HG03565 (cell line): ENCODE measurements at regions not wholly inside any gene's neighbourhood (a gene's known extent, or its start where the extent isn't known, plus 50 kb on each side); places are given as distances from the start of the nearest gene placed in this dataset.
"Not testable (repeated sequence)": the region's sequence is repeated elsewhere in the genome, so short reads cannot be mapped to it uniquely, and the experiment has no call there.

Experiments used
- ATAC-seq: cut with Tn5 transposase; IDR thresholded peaks from one replicate; pipeline ENCODE4 v1.9.1; 2021; ENCODE audit warnings: mild to moderate bottlenecking, moderate library complexity; ENCODE audit not compliant: unreplicated experiment

DNA sequence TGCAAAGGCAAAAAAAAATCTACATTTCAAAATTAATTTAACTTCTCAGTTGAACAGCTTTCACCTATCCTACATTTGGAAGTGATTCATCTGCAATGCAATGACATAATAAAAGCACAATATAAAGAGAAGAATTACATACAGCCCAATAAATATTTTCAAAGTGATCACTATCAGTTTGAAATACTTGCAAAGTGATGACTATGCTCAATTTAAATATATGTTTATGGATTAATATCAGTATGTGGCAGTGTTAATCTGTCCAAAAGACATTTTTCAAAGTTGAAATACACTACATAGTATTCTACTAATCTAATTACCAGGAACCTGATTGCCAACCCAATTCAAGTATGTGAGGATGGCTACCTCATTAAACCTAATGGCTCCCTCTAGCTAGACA is 460.7 kb upstream of the ATXN7L3B start:
- no peak for ATAC-seq

DNA sequence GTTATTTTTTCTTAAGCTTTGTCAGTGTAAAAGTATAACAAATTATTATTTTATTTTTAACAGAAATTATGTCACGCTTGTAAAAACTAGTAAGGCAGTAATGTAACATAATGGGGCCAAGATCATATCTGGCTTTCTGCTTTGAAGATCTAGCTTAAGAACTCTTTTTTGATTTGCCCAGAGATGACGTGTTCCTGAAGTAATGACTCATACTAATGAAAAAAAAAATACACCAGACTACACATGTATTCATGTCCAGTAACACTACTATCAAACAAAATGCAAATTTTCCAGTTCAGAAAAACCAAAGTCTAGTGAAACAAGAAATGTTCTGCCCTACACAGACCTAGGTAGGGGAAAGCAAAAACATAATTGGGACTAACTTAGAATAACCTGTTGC is 432.2 kb upstream of the ATXN7L3B start:
- ATAC-seq: no peak

DNA sequence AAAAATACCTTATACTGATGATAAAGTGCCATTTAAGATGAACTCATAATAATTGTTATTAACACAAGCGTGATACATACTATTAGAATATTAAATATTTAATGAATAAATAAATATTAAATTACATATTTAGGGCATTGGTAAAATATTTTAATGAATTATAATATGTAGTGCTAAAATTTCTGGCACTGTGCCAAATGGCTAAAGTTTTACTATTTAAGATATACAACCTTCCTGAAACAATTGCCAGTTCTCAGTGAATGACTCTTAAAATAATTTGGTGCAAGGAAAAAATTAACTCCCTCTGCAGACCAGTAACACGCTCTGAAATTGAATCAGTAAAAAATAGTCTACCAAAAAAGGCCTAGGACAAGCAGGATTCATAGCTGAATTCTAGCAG is 428.9 kb upstream of the ATXN7L3B start:
- no peak for ATAC-seq

DNA sequence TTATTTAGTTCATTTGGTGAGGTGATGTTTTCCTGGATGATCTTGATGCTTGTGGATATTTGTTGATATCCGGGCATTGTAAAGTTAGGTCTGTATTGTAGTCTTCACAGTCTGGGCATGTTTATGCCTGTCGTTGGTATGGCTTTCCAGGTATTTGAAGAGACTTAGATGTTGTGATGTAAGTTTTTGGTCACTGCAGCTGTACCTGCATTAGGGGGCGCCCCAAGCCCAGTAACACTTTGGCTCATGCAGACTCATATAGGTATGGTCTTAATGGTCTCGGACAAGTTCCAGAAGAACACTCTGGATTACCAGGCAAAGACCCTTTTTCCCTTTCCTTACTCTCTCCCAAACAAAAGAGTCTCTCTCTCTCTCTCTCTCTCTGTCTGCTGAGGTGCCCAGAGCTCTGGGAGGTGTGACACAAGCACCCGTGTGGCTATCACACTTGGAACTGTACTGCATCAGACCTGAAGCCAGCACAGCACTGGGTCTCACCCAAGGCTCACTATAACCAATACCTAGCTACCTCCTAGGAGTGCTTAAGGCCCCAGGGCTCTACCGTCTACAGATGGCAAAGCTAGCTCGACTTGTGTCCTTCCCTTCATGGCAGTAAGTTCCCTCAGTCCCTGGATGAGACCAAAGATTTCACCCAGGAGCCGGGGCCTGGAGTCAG is 425.8 kb upstream of the ATXN7L3B start:
- peak; percentile 56 for ATAC-seq

DNA sequence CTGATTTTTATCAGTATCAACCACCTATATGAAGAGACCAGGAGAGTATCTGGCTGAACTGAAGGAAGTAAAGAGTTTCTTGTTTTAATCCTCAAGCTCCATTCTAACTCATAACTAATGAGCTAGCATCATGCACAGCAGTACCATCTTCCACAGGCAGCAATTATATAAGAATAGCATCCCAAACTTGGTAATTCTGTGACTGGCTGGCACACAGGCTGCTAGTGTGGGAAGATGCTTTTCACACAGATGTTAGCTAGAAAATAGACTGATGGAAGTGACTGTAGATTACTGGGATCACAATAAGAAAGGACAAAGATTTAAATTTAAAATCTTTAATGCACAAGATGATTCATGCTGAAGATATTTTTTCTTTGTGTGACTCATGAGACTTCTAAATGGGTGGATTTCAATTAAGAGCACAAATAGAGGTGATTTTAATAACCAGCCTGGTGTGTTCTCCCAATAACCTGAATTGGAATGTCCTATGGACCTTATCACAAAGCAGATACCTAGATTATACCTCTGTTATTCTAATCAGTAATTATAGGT is 417.7 kb upstream of the ATXN7L3B start:
- no peak for ATAC-seq

DNA sequence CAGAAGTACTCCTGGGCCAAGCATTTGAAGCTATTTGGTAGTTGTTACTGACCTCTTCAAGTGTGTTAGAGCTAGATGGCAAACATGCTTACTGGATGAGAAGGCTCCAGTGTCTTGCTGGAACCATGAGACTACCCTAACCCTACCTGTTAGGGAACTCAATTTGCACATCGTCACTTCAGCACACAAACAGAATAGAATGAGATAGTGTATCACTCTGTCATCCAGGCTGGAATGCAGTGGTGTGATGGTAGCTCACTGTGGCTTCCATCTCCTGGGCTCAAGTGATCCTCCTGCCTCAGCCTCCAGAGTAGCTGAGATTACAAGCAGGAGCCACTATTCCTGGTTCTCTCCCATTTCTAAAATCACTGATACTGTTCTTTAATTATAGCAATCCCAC is 417.0 kb upstream of the ATXN7L3B start:
- no peak for ATAC-seq

DNA sequence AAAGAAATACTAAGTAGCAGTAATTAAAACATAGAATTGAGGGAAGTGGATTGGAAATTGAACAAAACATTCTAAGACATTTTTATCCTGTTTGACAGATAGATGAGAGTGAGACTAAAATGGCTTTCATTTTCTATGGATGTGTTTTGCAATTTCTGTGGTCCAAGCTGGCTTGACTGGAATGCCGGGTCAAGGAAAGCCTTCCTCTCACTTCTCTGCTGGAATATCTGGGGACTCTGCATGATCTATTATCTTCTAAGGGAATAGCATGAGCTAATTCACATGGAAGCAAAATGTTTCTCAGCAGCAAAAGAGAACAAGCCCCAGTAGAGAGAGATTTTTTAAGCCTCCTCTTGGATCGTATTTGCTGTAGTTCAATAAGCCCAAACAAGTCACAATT is 407.9 kb upstream of the ATXN7L3B start:
- ATAC-seq: no peak

DNA sequence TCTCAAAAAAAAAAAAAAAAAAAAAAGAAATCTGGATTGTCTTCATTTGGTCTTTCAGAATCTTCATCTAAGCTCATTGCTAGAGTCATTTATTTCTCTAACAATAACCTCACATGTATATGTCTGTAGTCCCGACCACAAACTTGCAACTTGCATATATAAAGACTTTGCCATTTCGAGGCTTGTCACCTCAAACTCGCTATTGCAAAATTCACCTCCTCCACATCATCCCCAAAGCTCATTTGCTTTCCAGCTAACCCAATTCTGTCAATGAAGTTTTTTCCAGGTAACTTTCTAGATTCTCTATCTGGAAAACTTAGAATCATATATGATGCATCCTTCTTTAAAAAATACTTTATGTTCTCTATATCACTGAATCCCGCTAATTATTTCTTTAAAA is 393.2 kb upstream of the ATXN7L3B start:
- ATAC-seq: no peak

DNA sequence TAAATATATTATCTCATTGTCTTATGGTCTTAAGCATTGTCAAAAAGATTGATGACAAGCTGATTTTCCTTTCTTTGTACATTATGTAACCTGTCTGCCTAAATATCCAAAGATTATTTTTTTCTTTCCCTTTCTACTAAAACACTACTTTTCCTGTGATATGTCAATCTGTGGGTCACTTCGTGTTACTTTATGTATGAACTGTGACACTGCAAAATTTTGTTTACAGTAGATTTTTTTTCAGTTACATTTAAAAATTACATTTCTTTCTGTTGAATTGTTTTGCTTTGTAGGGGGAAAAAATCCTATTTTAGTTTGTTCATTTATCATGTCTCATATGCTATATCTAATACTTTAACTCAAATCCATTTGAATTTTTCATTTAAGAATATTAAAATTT is 392.3 kb upstream of the ATXN7L3B start:
- ATAC-seq: no peak

DNA sequence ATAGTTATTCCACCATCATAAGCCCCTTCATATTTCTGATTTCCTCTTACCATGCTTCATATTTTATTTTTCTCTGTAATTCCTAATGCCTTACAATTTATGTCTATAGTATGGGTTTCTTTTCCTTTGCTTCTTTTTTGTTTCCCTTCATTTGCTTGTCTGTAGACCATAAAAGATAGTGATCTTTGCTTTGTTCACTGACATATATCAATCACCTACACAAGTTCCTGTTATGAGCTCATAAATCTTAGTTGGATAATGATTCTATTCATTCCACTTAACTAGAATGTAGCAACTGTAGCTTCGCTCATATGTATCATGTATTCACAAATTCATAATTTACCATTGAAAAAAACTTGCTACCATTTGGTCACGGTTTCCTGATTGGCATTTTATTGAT is 388.8 kb upstream of the ATXN7L3B start:
- ATAC-seq: no peak

DNA sequence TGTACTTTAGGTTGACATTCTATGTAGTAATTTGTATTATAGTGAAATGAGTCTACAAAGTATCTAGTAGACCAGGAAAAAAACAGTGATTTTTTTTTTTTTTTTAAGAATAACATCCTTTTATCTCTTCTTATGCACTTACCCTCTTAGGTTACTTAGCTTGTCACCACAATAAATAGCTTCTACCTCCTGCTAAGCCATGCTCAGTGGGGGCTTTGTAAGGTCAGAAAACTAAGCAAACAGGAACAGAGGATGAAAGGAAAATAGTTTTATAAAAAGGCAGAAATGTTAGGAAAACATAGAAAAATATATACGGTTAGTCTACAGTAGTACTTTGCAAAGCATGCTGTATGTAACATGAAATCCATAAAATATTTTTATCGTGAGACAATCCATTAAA is 385.3 kb upstream of the ATXN7L3B start:
- no peak for ATAC-seq

DNA sequence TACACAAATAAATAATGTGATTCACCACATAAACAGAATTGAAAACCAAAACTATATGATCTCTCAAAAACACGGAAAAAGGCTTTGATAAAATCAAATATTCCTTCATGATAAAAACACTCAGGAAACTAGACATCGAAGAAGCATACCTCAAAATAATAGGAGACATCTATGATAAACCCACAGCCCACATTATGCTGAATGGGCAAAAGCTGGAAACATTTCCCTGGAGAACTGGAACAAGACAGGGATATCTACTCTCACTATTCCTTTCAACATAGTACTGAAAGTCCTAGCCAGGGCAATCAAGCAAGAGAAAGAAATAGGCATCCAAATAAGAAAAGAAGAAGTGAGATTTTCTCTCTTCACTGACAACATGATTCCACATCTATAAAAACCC is 371.5 kb upstream of the ATXN7L3B start:
- no peak for ATAC-seq

DNA sequence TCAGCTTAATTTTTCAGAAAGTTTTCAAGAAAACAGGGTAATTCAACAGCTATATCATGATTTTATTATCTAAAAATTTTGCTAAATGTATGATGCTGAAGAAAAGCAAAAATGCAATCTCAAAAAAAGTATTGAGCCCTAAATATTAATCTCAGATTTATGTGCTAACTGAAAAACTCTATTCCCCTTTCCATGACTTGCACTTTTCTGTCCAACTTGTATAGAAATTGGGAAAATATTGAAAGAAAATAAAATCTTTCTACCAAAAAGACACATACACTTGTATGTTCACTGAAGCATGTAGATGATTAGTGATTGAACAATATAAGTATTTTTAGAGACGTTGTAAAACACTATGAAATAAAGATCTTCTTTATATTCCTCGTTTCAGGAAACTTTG is 368.0 kb upstream of the ATXN7L3B start:
- no peak for ATAC-seq

DNA sequence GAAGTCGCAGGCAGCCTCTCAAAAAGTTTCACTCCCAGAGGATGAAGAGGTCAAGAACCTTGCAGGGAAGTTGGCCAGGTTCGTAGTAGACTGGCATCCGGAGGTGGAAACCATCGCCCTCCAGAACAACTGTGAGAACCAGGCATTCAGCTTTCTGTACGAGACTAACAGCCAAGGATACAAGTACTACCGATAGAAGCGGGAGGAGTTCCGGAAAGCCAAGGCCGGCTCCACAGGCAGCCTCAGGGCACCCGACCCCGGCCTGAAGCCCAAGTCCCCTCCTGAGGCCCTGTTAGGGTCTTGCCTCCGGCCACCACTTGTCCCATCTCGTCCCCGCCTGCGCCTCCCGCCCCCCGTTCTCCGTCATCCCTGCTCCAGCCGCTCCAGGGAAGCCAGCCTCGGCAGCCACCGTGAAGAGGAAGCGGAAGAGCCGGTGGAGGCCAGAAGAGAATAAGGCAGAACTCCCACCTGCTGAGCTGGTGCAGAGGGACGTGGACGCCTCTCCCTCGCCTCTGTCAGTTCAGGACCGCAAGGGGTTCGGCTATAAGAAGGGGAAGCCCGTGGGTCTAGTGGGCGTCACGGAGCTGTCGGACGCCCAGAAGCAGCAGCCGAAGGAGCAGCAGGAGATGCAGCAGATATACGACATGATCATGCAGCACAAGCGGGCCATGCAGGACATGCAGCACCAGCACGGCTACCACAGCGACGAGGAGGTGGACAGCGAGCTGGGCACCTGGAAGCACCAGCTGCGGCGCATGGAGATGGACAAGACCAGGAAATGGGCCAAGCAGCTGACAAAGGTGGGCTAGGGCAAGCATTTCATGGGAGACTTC is 366.8 kb upstream of the ATXN7L3B start:
- ATAC-seq: no peak

DNA sequence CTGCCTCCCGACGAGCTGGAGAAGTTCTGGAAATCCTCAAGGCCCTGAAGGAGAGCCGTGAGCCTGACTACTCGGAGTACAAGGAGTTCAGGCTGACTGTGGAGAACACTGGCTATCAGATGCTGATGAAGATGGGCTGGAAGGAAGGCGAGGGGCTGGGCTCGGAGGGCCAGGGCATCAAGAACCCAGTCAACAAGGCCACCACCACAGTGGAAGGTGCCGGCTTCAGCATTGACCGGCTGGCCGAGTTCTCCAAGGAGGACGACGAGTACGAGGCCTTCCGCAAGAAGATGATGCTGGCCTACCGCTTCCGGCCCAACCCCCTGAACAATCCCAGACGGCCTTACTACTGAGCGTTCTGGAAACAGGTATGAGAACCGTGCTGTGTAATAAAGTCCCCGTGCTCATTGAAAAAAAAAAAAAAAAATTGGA is 366.1 kb upstream of the ATXN7L3B start:
- ATAC-seq: no peak

DNA sequence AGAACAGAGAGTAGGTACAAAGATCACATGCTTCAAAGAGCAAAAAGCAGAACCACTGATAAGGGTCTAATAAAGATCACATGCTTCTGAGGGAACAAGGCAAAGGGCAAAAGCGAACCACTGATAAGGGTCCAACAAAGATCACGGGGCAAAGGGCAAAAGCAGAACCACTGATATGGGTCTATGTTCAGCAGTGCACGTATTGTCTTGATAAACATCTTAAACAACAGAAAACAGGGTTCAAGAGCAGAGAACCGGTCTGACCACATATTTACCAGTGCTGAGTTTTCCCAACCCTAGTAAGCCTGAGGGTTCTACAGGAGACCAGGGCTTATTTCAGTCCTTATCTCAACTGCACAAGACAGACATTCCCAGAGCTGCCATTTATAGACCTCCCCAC is 362.7 kb upstream of the ATXN7L3B start:
- ATAC-seq: not testable (repeated sequence)

DNA sequence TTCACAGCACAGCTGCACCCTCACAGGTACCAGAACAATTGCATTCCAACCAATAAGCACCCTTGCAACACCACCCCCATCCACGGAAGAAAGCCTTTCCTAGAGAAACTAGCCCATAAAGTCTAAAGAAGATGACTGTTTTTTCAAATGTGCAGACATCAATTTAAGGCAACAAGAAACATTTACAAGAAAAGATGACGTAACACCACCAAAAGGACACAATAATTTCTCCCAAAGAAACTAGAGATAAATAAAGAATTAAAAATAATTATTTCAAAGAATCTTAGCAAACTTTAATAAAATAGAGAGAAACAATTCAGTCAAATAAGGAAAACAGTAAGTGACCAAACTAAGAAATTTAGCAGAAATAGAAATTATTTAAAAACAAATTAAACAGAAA is 352.3 kb upstream of the ATXN7L3B start:
- ATAC-seq: no peak

DNA sequence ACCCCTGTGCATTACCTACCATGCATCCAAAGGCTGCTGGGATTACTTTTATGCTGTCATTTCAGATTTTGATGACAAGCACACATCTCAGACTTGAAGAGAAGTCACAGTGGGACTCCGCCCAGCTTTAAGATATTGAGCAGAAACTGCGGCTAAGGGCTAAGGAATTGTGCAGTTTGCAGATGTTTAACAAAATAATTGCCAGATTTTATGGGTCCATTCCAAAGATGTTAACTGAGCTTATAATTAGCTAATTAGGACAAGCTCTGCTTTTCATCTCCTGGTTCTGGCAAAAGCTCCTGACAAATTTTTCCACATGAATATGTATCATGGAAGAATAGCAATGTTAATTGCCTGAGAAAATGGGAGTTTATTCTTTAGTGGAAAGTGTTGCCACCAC is 344.4 kb upstream of the ATXN7L3B start:
- no peak for ATAC-seq

DNA sequence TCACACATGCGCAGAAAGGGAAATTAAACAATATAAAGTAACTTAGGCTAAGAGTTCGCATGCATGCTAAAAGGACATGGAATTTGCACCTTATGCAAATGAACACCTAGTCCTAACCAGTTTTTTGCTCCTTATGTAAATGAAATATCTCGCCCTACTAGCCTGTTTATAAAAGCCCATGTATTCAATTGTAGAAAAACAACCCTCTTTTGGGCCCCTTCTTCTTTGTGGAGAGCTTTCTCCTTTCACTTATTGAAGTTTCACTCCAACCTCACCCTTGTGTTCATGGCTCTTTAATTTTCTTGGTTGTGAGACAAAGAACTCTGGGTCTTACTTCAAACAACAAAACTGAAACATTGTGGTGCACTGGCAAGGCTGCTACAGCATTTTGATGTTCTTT is 333.4 kb upstream of the ATXN7L3B start:
- ATAC-seq: no peak

DNA sequence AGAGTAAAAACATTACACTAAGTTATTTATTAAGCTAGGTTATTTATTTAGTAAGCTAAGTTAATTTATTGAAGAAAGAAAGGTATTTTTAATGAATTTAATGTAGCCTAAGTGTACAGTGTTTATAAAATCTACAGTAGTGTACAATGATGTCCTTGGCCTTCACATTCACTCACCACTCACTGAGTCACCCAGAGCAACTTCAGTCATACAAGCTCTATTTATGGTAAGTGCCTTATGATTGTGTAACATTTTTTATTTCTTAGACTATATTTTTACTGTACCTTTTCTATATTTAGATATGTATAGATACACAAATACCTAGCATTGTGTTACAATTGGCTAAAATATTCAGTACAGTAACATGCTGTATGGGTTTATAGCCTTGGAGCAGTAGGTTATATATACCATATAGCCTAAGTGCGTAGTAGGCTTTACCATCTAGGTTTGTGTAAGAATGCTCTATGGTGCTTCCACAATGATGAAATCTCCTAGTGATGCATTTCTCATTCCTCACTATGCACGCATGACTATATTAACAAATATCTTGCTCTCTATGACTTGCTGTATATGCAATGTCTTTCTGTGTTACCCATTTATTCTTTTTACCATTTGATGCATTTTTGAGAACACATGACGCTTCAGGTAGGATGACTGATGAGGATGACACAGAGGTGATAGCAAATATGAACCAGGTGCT is 309.6 kb upstream of the ATXN7L3B start:
- no peak for ATAC-seq

DNA sequence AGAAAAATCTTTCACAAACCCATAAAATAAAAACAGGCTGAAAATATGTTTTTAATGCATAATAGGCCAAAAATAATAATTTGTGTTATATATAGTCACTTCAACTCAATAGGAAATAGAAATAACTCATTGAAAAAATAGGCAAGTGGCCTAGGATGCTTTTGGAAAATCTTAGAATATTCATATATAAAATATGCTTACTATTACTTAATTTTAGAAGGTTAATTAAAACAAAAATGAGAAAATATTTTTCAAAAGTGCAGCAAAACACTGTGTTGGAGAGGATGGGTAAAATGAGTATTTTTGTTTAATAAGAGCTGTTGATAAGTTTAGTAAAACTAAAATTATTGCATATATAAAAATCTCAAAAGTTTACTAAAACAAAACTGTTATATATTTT is 308.0 kb upstream of the ATXN7L3B start:
- ATAC-seq: no peak

DNA sequence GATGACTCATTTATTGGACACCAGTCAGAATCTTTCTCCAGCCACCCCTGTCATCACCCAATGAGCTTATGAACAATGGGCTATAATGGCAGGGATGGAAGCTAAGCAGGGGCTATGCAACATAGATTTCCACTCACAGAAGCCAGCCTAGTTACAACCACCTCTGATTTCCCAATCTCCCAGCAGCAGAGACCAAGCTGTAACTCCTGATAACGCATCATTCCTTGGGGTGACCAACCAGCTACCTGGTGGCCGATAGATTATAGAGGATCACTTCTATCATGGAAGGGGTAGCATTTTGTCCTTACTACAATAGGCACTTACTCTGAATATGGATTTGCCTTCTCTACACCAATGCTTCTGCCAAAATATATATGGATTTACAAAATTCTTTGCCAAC is 302.3 kb upstream of the ATXN7L3B start:
- ATAC-seq: no peak
